Activated T-cell treated with anti-CD3 and anti-CD28 coated beads, Interleukin-2, amount 50 U/mL, for 48 hours (primary cell): ENCODE measurements at regions not wholly inside any gene's neighbourhood (a gene's known extent, or its start where the extent isn't known, plus 50 kb on each side); places are given as distances from the start of the nearest gene placed in this dataset.

Source experiments
- DNase-seq, 2 experiments: peaks; one replicate each; pipeline ENCODE4 v3.0.0-alpha.2; 2020

- DNase-seq = no peak
These were observed 332.4 kb upstream of the ZNF507 start for GRCh38 chr19:32012886-32013631.

DNA sequence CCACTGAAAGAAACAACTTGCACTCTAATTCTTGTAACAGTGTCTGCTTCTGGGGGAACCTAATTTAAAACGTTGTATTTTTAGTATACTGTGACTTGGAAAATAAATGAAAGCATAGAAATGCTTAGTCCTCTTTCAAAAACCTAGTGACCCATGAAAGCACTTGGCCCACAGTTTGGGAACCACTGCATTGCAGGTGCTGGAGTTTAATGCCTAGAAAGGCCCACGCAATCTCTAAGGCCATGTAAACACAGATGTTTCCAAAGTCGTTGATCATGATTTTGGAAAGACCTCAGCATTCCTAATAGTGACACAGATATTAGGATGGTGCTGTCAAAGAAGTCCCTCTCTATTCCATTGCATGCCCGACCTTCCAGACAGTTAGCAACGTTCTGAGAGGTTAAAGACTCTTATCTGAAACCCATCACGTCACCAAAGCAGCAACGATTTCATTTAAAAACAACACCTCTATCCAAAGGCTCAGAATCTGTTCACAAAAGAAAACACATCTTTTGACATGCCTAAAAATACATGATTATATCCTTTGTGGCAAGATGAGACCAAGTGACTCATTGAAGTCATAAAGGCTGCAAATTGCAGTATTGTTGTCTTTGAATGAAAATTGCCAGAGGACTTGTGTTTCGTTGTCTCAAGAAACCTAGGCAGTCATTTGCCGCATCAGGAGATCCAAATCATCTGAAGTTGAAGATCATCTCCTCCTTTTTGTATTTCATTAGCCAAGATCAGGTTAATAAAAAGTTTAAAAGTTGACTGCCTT is 328.0 kb upstream of the ZNF507 start:
- DNase-seq = no peak

- DNase-seq = no peak
These were observed 327.4 kb upstream of the ZNF507 start for GRCh38 chr19:32018014-32018413.

DNA sequence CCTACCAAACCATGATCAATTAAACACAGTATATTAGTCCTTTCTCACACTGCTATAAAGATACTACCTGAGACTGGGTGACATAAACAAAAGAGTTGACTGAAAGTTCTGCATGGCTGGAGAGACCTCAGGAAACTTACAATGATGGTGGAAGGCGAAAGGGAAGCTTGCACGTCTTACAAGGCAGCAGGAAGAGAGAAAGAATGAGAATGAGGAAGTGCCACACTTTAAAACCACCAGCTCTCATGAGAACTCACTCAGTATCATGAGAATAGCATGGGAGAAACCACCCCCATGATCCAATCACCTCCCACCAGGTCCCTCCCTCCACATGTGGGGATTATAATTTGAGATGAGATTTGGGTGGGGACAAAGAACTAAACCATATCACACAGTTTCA is 324.9 kb upstream of the ZNF507 start:
- no peak for DNase-seq

DNA sequence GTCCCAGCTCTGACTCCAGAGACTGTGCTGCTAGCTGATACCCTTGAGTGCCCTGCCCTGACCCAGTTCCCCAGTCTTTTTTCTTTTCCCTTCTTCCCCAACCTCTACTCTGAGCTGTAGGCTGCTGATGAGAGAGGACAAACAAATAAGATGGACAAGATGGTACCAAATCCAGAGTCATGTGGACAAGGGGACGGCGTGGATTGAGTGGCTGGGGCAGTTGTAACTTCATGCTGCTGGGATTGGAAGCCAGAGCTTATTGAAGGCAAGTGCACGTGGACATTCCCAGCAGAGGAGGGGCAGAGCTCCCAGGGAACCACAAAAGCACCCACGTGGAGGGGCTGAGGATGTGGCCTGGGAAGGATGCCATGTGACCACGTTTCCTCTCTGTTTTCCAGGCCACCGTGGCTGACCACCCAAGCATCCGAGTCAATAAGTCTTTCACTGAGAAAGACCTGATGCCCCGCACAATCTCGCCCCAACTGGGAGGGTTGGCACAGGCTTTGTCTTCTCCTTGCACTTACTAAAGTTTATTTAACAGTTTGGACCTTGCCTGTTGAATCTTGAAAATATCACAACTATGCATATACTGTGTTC is 323.3 kb upstream of the ZNF507 start:
- no peak for DNase-seq

- no peak for DNase-seq
These were observed 322.5 kb upstream of the ZNF507 start for GRCh38 chr19:32022731-32023563.

- no peak for DNase-seq
These were observed 321.9 kb upstream of the ZNF507 start for GRCh38 chr19:32023564-32023832.

GRCh38 chr19:32029235-32029634 is 316.2 kb upstream of the ZNF507 start:
- no peak for DNase-seq

DNA sequence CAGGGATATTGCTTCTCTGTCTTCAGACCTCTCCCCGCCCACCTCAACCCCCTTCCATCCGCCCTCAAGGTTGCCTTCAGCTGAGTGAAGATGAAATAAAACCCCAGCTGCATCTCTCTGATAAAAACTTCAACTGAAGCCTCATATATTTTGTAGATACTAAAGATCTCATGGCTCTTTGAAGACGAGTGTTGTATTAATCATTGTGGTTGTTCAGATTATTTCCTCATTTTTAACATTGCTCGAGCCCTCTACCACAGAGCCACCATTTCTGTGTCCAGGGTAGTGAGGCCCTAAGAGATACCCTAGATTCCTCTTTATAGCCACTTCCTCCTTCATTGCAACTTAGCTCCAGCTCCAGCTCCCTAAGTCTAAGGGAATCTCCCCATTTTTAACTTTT is 312.8 kb upstream of the ZNF507 start:
- no peak for DNase-seq

DNA sequence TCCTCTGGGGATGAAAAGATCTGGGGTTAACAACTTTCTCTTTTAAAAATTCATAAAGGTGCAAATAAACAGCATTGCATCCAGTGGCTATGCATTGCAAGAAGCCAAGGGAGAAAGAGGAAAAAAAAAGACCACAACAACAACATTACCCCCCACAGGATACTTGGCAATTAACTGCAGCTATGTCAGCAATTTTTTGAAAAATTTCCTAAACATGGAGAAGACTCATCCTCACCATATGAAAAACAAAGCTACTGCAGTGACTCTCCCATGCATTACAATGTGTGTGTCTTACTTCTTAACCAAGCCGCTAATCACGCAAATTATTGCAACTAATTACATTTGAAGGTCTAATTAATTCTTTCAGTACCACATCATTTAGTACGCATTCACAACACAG is 309.8 kb upstream of the ZNF507 start:
- DNase-seq = no peak

DNA sequence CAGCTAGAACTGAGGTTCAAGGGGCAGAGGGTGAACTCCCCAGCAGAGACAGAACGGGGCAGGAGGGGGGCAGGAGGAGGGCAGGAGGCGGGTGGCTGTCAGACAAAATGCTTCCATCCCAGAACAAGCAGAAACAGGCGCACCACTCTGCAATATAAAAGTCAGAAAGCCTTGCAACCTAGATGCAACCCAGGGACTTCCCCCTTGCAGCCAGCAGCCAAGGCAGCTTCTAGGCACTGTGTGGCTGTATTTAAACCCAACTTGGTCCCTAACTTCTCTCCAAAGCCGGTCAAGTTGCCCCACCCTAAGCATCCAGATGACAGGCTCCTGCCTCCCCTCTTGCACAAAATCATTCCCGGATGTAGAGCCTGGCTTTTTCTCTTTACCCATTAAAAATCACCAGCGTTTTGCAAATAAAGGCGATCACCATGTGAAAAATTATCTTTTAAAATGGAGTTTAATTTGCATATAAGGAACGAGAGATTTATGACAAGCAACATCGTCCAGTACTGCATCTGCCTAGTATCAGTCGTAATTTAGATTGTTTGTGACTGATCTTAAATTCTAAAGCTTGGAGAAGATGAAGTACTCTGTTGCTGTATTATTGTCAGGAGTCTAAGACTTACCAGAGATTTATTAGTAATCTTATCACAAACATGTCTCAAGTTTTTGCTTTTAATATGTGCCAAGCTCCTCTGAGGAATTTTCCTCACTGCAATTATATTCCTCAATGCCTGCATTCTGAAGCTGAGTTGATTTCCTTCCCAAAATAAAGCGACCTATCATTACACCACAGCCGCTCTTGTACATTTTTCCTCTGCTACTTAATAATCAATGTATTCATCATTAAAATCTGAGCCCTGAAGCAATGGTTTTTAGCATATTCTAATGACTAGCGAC is 307.1 kb upstream of the ZNF507 start:
- DNase-seq = no peak

DNA sequence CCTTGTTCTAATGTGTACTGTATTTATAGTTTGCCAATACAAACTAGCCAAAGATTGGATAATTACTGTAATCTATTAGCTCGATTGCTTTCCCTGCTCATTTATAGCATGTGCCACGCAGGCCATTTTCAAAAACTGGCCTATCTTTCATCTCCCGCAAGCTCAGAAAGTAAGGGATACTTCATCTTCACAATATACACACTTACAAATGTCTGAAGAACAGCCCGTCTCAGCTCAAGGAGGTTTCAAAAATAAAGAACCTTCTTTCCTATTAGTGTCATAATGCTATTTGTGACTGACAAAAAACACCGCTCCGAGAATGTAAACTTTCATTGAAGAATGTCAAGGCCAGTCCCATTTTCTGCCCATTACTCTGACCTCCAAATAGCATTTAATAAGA is 306.4 kb upstream of the ZNF507 start:
- DNase-seq = no peak

- no peak for DNase-seq
These were observed 306.0 kb upstream of the ZNF507 start for GRCh38 chr19:32039440-32039839.

- DNase-seq = no peak
These were observed 305.2 kb upstream of the ZNF507 start for GRCh38 chr19:32040236-32040635.

DNA sequence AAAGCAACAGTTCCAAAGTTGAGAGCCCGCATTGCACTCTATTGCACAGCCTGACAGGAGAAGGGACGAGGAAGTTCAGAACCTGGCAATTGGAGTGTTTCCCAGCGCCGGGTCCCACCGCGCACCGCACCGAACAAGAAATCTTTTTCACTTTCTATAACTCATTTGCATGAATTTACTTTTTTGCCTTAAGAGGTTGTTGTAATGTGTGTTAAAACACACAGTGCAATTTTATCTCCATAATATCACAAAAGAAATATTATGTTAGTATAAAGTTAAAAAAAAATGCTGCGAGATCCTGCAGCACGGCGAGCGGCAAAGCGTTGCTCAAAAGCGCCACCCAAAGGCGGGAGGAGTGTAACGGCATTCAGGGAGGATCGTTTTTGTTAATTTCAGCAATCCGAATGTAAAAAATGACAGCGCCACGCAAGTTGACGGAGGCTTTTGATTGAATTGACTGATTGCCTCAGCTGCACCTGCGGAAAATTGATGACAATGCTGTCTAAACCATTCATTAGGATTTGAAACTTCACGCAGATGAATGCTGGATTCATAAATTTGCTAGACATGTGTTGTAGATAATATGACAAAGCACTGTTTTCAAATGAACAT is 303.6 kb upstream of the ZNF507 start:
- peak; percentile 24 to 37 for DNase-seq

- DNase-seq = no peak
These were observed 297.6 kb upstream of the ZNF507 start for GRCh38 chr19:32047788-32048187.

- DNase-seq = no peak
These were observed 292.0 kb upstream of the ZNF507 start for GRCh38 chr19:32053376-32053775.

- DNase-seq = no peak
These were observed 291.5 kb upstream of the ZNF507 start for GRCh38 chr19:32053861-32054260.

DNA sequence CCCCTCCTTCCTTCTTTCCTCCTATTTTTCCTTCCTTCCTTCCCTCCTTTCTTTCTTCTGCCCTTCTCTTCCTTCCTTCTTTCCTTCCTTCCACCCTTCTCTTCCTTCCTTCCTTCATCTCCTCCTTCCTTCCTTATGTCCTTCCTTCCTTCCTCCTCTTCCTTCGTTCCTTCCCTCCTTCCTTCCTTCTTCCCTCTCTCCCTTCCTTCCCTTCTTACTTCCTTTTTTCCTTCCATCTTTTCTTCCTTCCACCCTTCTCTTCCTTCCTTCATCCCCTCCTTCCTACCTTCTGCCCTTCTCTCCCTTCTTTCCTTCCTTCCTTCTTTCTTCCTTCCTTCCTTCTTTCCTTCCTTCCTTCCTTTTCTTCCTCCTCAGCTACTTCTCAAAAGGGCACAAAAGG is 287.3 kb upstream of the ZNF507 start:
- DNase-seq = no peak

DNA sequence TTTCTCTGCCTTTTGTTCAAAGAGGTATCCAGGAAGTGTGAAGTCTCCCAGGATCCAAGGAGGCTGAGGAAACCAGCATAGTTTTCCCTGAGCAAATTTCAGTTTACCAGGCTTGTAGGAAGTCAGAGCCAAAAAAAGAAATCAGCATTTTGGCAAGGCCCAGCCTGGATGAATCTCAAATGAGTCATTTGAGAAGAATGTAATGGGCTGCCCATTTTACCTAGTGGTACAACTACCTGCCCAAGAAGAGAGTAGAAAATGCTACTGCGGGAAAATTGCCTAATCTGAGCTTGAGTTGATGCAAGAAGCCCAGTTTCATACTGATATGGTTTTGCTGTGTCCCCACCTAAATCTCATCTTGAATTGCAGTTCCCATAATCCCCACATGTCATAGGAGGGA is 284.1 kb upstream of the ZNF507 start:
- no peak for DNase-seq

DNA sequence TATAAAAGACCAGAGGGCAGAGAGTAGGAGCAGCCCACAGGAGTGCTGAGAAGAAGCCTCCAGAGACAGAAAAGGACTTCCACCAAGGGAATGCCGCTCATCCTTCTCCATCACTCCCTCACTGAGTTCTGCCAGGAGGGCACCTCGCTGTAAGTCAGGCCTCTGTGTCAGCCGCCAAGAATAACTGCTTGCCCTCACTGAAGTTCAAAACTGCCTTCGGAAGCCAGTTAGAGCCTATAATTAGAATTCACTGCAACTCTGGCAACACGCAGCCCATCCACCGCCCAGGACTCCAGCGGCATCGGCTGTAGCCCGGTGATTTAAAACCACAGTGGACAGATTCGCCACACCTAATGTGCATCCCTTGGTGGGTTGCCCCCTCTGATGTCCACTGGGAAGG is 281.8 kb upstream of the ZNF507 start:
- DNase-seq = no peak

DNA sequence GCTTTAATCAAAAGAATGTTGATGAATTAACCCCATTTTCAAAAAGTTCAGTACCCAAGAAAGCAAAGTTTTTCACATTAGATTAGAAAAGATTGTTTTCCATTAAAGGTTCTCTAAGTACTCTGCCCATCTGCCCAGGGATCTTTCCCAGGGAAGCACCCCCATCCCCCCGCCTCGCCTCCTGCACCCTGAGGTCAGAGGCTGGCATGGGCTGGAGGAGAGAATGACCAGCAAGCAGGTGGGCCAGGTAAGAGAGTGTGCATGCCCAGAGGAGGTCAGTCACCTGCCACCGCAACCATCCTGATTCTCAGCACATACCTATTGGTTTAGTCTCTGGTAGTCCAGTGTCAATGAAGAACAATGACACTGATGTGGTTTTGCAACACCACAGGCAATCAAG is 279.4 kb upstream of the ZNF507 start:
- DNase-seq = no peak
